Midbrain (tissue), 1 donor: ENCODE measurements at regions not wholly inside any gene's neighbourhood (a gene's known extent, or its start where the extent isn't known, plus 50 kb on each side); places are given as distances from the start of the nearest gene placed in this dataset.
"Not testable (repeated sequence)": the region's sequence is repeated elsewhere in the genome, so short reads cannot be mapped to it uniquely, and the experiment has no call there.

ENCODE experiments used
- DNase-seq: peaks from one replicate; lab custom pipeline; 2025; lab: John Stamatoyannopoulos, UW

- no peak for DNase-seq
These were observed 408.3 kb downstream of the NUP35 start for GRCh38 chr2:183532514-183532913.

GRCh38 chr2:183533021-183533420, 408.8 kb downstream of the NUP35 start:
- no peak for DNase-seq

DNA sequence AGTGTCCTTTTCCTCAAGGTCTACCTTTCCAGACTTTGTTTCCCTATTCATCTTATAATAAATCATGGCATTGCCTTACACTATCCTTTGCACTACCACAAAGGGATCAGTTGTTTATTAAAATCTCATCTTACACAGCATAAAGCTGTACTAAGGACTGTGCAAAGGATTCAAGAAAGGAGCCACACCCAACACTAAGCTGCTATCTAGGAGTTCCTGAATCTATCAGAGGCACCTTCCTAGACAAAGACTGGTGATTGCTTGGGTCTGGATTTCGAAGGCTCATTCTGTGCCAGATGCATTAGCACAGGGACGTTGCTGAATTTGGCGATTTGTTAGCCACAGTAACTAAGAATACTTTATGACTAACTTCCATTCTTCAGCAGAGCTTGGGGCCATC, 412.0 kb downstream of the NUP35 start:
- DNase-seq = no peak

GRCh38 chr2:183536714-183537113, 412.5 kb downstream of the NUP35 start:
- DNase-seq = no peak

DNA sequence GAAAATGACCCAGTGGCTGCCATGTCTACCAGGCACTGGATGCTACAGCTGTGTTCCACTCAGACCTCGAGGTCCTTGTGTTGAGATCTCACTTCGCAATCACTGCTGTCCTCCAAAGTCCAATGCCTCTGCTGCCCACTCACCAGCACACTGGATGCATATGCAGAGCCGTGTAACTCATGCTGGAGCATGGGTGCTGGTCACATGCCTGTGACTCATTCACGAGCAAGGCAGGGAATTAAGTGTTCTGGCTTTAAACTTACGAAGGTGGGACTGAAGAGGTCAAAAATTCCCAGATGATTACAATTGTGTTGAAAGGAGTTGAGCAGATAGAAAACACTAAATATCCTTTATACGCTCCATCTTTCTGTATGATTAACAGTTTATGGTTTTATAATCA, 417.5 kb downstream of the NUP35 start:
- DNase-seq = no peak

- DNase-seq = no peak
These were observed 418.4 kb downstream of the NUP35 start for GRCh38 chr2:183542606-183543005.

DNA sequence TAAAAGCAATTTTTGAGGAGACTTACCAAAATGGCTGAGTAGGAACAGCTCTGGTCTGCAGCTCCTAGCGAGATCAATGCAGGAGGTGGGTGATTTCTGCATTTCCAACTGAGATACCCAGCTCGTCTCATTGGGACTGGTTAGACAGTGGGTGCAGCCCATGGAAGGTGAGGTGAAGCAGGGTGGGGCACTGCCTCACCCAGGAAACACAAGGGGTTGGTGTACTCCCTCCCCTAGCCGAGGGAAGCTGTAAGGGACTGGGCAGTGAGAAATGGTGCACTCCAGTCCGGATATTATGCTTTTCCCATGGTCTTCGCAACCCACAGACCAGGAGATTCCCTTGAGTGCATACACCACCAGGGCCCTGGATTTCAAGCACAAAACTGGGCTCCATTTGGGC, 419.0 kb downstream of the NUP35 start:
- no peak for DNase-seq

DNA sequence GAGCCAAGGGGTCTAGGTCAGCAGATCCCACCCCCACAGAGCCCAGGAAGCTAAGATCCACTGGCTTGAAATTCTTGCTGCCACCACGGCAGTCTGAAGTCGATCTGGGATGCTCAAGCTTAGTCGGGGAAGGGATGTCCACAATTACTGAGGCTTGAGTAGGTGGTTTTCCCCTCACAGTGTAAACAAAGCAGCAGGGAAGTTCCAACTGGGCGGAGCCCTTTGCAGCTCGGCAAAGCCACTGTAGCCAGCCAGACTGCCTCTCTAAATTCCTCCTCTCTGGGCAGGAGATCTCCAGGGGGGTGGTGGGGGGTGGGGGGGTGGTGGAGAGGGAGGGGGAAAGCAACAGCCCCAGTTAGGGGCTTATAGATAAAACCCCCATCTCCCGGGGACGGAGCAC, 419.5 kb downstream of the NUP35 start:
- DNase-seq = no peak

GRCh38 chr2:183546560-183547350, 422.5 kb downstream of the NUP35 start:
- DNase-seq = not testable (repeated sequence)

GRCh38 chr2:183552716-183553115, 428.5 kb downstream of the NUP35 start:
- no peak for DNase-seq

- no peak for DNase-seq
These were observed 440.5 kb downstream of the NUP35 start for GRCh38 chr2:183564726-183565125.

DNA sequence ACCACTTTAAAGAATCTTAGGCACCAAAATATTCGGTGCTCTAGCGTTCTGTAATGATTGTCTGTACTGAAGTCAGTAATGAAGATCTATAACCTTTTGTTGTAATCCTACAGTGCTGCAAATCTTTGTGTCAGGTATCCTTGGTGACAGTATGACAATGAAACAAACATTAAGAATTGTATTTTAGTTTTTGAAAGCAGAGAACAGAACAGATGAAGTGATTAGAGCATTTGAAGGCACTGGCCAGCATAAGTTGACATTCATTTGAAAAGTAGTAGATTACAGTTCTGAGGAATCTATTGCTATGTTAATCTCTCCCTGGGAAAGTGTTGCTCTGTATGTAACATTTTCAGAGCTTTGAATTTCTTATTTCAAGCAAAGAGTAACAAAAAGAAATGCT, 451.2 kb downstream of the NUP35 start:
- no peak for DNase-seq

DNA sequence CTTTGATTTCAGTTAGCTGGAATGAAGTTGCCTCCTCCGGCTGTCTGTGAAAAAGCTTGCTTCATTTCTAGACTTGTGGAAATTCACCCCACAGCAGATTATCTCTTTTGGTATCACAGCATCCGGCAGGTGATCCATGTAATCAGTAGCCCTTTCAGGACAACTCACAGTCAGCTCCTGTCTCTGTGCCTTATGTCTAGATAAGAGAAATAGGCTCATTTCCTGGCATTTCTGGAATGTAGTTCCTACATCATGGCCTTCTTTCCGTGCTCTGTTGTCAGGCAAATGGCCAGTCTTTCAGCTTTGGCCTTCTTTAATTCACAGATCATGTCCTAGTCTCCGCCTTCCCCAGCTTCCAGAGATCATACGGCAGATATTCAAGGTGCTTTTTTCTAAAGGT, 455.4 kb downstream of the NUP35 start:
- no peak for DNase-seq

DNA sequence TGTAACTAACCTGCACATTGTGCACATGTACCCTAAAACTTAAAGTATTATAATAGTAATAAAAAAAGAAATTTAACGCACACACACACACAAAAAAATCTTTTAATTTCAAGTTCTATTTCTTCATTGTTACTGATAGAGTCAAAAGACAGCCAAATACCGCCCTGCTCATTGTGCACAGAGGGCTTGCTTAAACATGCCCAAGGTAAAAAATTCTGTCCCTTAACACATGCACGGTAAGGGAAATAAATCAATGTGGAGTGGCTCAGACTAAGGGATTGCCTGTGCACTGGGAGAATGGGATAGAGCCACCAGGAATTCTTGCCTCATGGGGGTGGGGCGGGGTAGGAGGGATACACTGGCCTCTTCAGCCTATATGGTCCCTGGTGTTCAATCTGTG, 468.0 kb downstream of the NUP35 start:
- no peak for DNase-seq

DNA sequence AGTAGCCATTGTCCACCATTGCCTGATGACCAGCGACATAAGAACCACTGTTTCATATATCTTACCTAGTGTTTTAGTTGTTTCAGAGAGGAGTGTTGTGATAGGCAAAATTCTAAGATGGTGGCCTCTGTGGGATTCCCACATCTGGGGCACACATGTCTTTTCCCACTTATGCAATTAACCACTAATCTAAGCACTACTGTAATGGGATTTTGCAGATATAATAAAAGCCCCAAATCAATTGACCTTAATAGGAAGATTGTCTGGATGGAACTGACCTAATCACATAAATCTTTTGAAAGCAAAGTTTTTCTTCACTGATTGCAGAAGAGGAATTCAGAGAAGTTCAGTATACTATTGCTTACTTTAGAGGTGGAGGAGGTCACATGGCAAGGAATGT, 469.9 kb downstream of the NUP35 start:
- no peak for DNase-seq

- DNase-seq = no peak
These were observed 473.6 kb downstream of the NUP35 start for GRCh38 chr2:183597841-183598240.

- no peak for DNase-seq
These were observed 479.8 kb downstream of the NUP35 start for GRCh38 chr2:183604065-183604464.

GRCh38 chr2:183605440-183605839, 481.2 kb downstream of the NUP35 start:
- DNase-seq = no peak

GRCh38 chr2:183606022-183606717, 481.9 kb downstream of the NUP35 start:
- no peak for DNase-seq

DNA sequence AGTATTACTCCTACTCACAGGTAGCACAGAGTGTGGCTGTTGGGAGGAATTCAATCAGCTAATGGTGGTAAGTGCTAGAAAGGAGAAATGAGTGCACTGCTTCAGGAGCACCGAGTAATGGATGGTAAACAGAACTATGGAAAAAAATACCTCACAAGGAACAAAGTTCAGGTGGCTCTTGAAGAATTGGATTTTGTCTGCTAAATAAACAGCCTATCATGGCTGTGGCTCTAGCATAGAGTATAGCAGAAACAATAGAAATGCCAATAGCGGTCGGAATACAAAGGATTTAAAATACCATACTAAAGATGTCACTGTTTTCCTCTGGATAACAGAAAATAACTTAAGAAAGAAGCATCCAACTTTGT, 482.5 kb downstream of the NUP35 start:
- DNase-seq = no peak

DNA sequence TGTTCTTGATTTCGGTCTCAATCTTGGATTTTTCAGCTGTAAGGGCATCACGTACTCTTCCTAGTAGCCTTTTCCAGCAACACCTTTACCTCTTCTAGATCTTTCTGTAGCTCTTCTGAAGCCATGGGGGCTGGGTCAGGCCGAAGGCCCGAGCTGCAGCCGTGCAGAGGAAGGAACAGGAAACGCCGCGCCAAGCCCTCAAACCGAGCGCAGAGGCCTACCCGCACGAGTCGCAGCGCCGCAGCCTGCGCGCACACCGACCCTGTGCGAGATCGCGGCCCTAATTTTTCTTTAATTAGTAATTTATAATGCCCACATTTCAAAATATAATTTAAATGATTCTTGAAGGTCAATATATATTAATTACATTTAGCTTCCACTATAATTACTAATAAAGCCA, 483.8 kb downstream of the NUP35 start:
- DNase-seq = no peak

- no peak for DNase-seq
These were observed 484.5 kb downstream of the NUP35 start for GRCh38 chr2:183608747-183609146.

- DNase-seq = no peak
These were observed 486.5 kb downstream of the NUP35 start for GRCh38 chr2:183610724-183611123.
